HS-27A (cell line): ENCODE measurements at regions not wholly inside any gene's neighbourhood (a gene's known extent, or its start where the extent isn't known, plus 50 kb on each side); places are given as distances from the start of the nearest gene placed in this dataset.
"Not testable (repeated sequence)": the region's sequence is repeated elsewhere in the genome, so short reads cannot be mapped to it uniquely, and the experiment has no call there.

ENCODE experiments used
- DNase-seq: peaks from one replicate; pipeline ENCODE4 v3.0.0-alpha.2; 2012; ENCODE audit warnings: low read depth, missing footprints

- DNase-seq, result no peak
These were observed 234.4 kb downstream of the RPIA start for GRCh38 chr2:88925770-88926462.

- no peak for DNase-seq
These were observed 235.7 kb downstream of the RPIA start for GRCh38 chr2:88927128-88927527.

GRCh38 chr2:88930659-88931058 lies 239.2 kb downstream of the RPIA start:
- DNase-seq, result no peak

GRCh38 chr2:88932686-88933085 lies 241.2 kb downstream of the RPIA start:
- DNase-seq, result no peak

- DNase-seq, result no peak
These were observed 241.6 kb downstream of the RPIA start for GRCh38 chr2:88933091-88933490.

GRCh38 chr2:88933980-88934379 lies 242.5 kb downstream of the RPIA start:
- no peak for DNase-seq

- DNase-seq, result not testable (repeated sequence)
These were observed 249.7 kb downstream of the RPIA start for GRCh38 chr2:88941178-88941577.

GRCh38 chr2:88942798-88943197 lies 251.3 kb downstream of the RPIA start:
- DNase-seq, result no peak

- DNase-seq, result no peak
These were observed 257.9 kb downstream of the RPIA start for GRCh38 chr2:88949336-88949735.

- DNase-seq, result no peak
These were observed 258.5 kb downstream of the RPIA start for GRCh38 chr2:88950010-88950409.

- no peak for DNase-seq
These were observed 264.1 kb downstream of the RPIA start for GRCh38 chr2:88955607-88956006.

GRCh38 chr2:88959480-88960204 lies 268.2 kb downstream of the RPIA start:
- DNase-seq, result no peak

- DNase-seq, result not testable (repeated sequence)
These were observed 269.9 kb downstream of the RPIA start for GRCh38 chr2:88961323-88961722.

- no peak for DNase-seq
These were observed 276.4 kb downstream of the RPIA start for GRCh38 chr2:88967844-88968243.

- DNase-seq, result not testable (repeated sequence)
These were observed 286.5 kb downstream of the RPIA start for GRCh38 chr2:88978011-88978410.

- not testable (repeated sequence) for DNase-seq
These were observed 287.0 kb downstream of the RPIA start for GRCh38 chr2:88978446-88978845.

- not testable (repeated sequence) for DNase-seq
These were observed 292.6 kb downstream of the RPIA start for GRCh38 chr2:88984079-88984478.

- not testable (repeated sequence) for DNase-seq
These were observed 295.4 kb downstream of the RPIA start for GRCh38 chr2:88986721-88987330.

GRCh38 chr2:88988617-88989016 lies 297.1 kb downstream of the RPIA start:
- DNase-seq, result not testable (repeated sequence)

GRCh38 chr2:88992819-88993218 lies 301.3 kb downstream of the RPIA start:
- DNase-seq, result not testable (repeated sequence)

- not testable (repeated sequence) for DNase-seq
These were observed 303.4 kb downstream of the RPIA start for GRCh38 chr2:88994856-88995255.

- not testable (repeated sequence) for DNase-seq
These were observed 305.1 kb downstream of the RPIA start for GRCh38 chr2:88996588-88996987.

- DNase-seq, result no peak
These were observed 307.9 kb downstream of the RPIA start for GRCh38 chr2:88999365-88999764.
